ENCODE measurements at regions not wholly inside any gene's neighbourhood (a gene's known extent, or its start where the extent isn't known, plus 50 kb on each side); places are given as distances from the start of the nearest gene placed in this dataset.
A peak's percentile ranks its signal among the peaks of the same experiment; 100 is the strongest.
"Not testable (repeated sequence)": the region's sequence is repeated elsewhere in the genome, so short reads cannot be mapped to it uniquely, and the experiment has no call there.

GRCh38 chr15:95024351-95024750 lies 793.0 kb downstream of the MCTP2 start:
- ATAC-seq (ENCODE audit: low FRiP score): no peak
- DNase-seq: no peak
- no peaks in the 10 kb centered on the region for H3K27me3 ChIP-seq (ENCODE audit: control insufficient read depth in 1 of 2, insufficient read depth in 2 of 2, low read length in 1 of 2)
- H3K4me1 ChIP-seq (ENCODE audit: control insufficient read depth in 1 of 2, insufficient read depth in 2 of 2, low read length in 2 of 2): no peaks in the 10 kb centered on the region
- no peaks in the 10 kb centered on the region for H3K9me3 ChIP-seq (ENCODE audit: control insufficient read depth, low read length)
- H3K36me3 ChIP-seq (ENCODE audit: control insufficient read depth in 1 of 2, insufficient read depth in 2 of 2, low read length in 1 of 2): no peaks in the 10 kb centered on the region
- H3K4me3 ChIP-seq (ENCODE audit: low read length in 2 of 2): no peak overlapping the region
- WGBS, 2 donors: 49 to 52% methylated on average over 2 of the region's 2 CpGs
- H3K27ac ChIP-seq (ENCODE audit: low read depth in 1 of 2, low read length in 2 of 2): no peak overlapping the region
- intact Hi-C loops (cut with DNase I): loop anchor here (10.0 kb wide), 3 partner anchors 230 to 1320 kb away; no protein-coding TSS in a partner anchor

GRCh38 chr15:95025924-95026728 lies 794.8 kb downstream of the MCTP2 start:
- 82 to 86% methylated on average over 5 of the region's 5 CpGs for WGBS, 2 donors
- no peaks in the 10 kb centered on the region for H3K36me3 ChIP-seq (ENCODE audit: control insufficient read depth in 1 of 2, insufficient read depth in 2 of 2, low read length in 1 of 2)
- no peaks in the 10 kb centered on the region for H3K4me1 ChIP-seq (ENCODE audit: control insufficient read depth in 1 of 2, insufficient read depth in 2 of 2, low read length in 2 of 2)
- intact Hi-C loops (cut with DNase I): loop anchor here (10.0 kb wide), 3 partner anchors 229 to 1319 kb away; no protein-coding TSS in a partner anchor
- no peak overlapping the region for H3K27ac ChIP-seq (ENCODE audit: low read depth in 1 of 2, low read length in 2 of 2)
- DNase-seq: peak; percentile 52 to 78
- no peaks in the 10 kb centered on the region for H3K27me3 ChIP-seq (ENCODE audit: control insufficient read depth in 1 of 2, insufficient read depth in 2 of 2, low read length in 1 of 2)
- H3K9me3 ChIP-seq (ENCODE audit: control insufficient read depth, low read length): no peaks in the 10 kb centered on the region
- ATAC-seq (ENCODE audit: low FRiP score): peak; percentile 29
- no peak overlapping the region for H3K4me3 ChIP-seq (ENCODE audit: low read length in 2 of 2)

GRCh38 chr15:95027981-95028380 lies 796.6 kb downstream of the MCTP2 start:
- intact Hi-C loops (cut with DNase I): loop anchor here (10.0 kb wide), 3 partner anchors 227 to 1317 kb away; no protein-coding TSS in a partner anchor
- WGBS, 2 donors: 76 to 81% methylated on average over 3 of the region's 3 CpGs
- Histone ChIP-seq H3K9me3 (ENCODE audit: control insufficient read depth, low read length) (no peaks in the 10 kb centered on the region), H3K36me3 (ENCODE audit: control insufficient read depth in 1 of 2, insufficient read depth in 2 of 2, low read length in 1 of 2) (no peaks in the 10 kb centered on the region), H3K4me3 (ENCODE audit: low read length in 2 of 2) (no peak overlapping the region), H3K4me1 (ENCODE audit: control insufficient read depth in 1 of 2, insufficient read depth in 2 of 2, low read length in 2 of 2) (no peaks in the 10 kb centered on the region), H3K27ac (ENCODE audit: low read depth in 1 of 2, low read length in 2 of 2) (no peak overlapping the region), H3K27me3 (ENCODE audit: control insufficient read depth in 1 of 2, insufficient read depth in 2 of 2, low read length in 1 of 2) (no peaks in the 10 kb centered on the region)
- no peak for ATAC-seq (ENCODE audit: low FRiP score)
- DNase-seq: no peak

- no peaks in the 10 kb centered on the region for H3K27me3 ChIP-seq (ENCODE audit: control insufficient read depth in 1 of 2, insufficient read depth in 2 of 2, low read length in 1 of 2)
- WGBS, 2 donors: 42 to 66% methylated on average over 2 of the region's 2 CpGs
- peak; percentile 29 for ATAC-seq (ENCODE audit: low FRiP score)
- no peak overlapping the region for H3K4me3 ChIP-seq (ENCODE audit: low read length in 2 of 2)
- H3K27ac ChIP-seq (ENCODE audit: low read depth in 1 of 2, low read length in 2 of 2): no peak overlapping the region
- intact Hi-C loops (cut with DNase I): no loop called here
- DNase-seq: no peak
- no peaks in the 10 kb centered on the region for H3K9me3 ChIP-seq (ENCODE audit: control insufficient read depth, low read length)
- no peaks in the 10 kb centered on the region for H3K4me1 ChIP-seq (ENCODE audit: control insufficient read depth in 1 of 2, insufficient read depth in 2 of 2, low read length in 2 of 2)
- no peaks in the 10 kb centered on the region for H3K36me3 ChIP-seq (ENCODE audit: control insufficient read depth in 1 of 2, insufficient read depth in 2 of 2, low read length in 1 of 2)
Measured at GRCh38 chr15:95032156-95032555, 800.8 kb downstream of the MCTP2 start.

- ATAC-seq (ENCODE audit: low FRiP score) (no peak), DNase-seq (no peak)
- H3K36me3 ChIP-seq (ENCODE audit: control insufficient read depth in 1 of 2, insufficient read depth in 2 of 2, low read length in 1 of 2): peaks cover 0 to 2% of the 10 kb centered on the region in 2 donors
- WGBS, 2 donors: 70 to 80% methylated on average over 3 of the region's 3 CpGs
- H3K27ac ChIP-seq (ENCODE audit: low read depth in 1 of 2, low read length in 2 of 2): no peak overlapping the region
- no peaks in the 10 kb centered on the region for H3K4me1 ChIP-seq (ENCODE audit: control insufficient read depth in 1 of 2, insufficient read depth in 2 of 2, low read length in 2 of 2)
- intact Hi-C loops (cut with DNase I): no loop called here
- H3K27me3 ChIP-seq (ENCODE audit: control insufficient read depth in 1 of 2, insufficient read depth in 2 of 2, low read length in 1 of 2): no peaks in the 10 kb centered on the region
- H3K9me3 ChIP-seq (ENCODE audit: control insufficient read depth, low read length): peaks cover 3% of the 10 kb centered on the region
- H3K4me3 ChIP-seq (ENCODE audit: low read length in 2 of 2): no peak overlapping the region
Measured at GRCh38 chr15:95035106-95035505, 803.7 kb downstream of the MCTP2 start.

GRCh38 chr15:95041297-95041696 lies 809.9 kb downstream of the MCTP2 start:
- intact Hi-C loops (cut with DNase I): loop anchor here in 1 of 2 donors (10.0 kb wide), 1 partner anchor 124 kb away; no protein-coding TSS in a partner anchor
- H3K27ac ChIP-seq (ENCODE audit: low read depth in 1 of 2, low read length in 2 of 2): no peak overlapping the region
- peaks cover 3% of the 10 kb centered on the region for H3K9me3 ChIP-seq (ENCODE audit: control insufficient read depth, low read length)
- ATAC-seq (ENCODE audit: low FRiP score): no peak
- H3K4me3 ChIP-seq (ENCODE audit: low read length in 2 of 2): no peak overlapping the region
- no peaks in the 10 kb centered on the region for H3K27me3 ChIP-seq (ENCODE audit: control insufficient read depth in 1 of 2, insufficient read depth in 2 of 2, low read length in 1 of 2)
- WGBS, 2 donors: 95 to 99% methylated on average over 1 of the region's 1 CpG
- DNase-seq: no peak
- H3K36me3 ChIP-seq (ENCODE audit: control insufficient read depth in 1 of 2, insufficient read depth in 2 of 2, low read length in 1 of 2): peaks cover 0 to 2% of the 10 kb centered on the region in 2 donors
- no peaks in the 10 kb centered on the region for H3K4me1 ChIP-seq (ENCODE audit: control insufficient read depth in 1 of 2, insufficient read depth in 2 of 2, low read length in 2 of 2)

- not testable (repeated sequence) for H3K9me3 ChIP-seq (ENCODE audit: control insufficient read depth, low read length); H3K4me3 ChIP-seq (ENCODE audit: low read length in 2 of 2); ATAC-seq (ENCODE audit: low FRiP score); H3K27me3 ChIP-seq (ENCODE audit: control insufficient read depth in 1 of 2, insufficient read depth in 2 of 2, low read length in 1 of 2); DNase-seq; H3K4me1 ChIP-seq (ENCODE audit: control insufficient read depth in 1 of 2, insufficient read depth in 2 of 2, low read length in 2 of 2); H3K27ac ChIP-seq (ENCODE audit: low read depth in 1 of 2, low read length in 2 of 2); H3K36me3 ChIP-seq (ENCODE audit: control insufficient read depth in 1 of 2, insufficient read depth in 2 of 2, low read length in 1 of 2)
- intact Hi-C loops (cut with DNase I): loop anchor here in 1 of 2 donors (10.0 kb wide), 1 partner anchor 121 kb away; no protein-coding TSS in a partner anchor
- WGBS, 2 donors: 88 to 92% methylated on average over 9 of the region's 9 CpGs
Measured at GRCh38 chr15:95043236-95043932, 812.0 kb downstream of the MCTP2 start.

- no peak for ATAC-seq (ENCODE audit: low FRiP score)
- no peak overlapping the region for H3K4me3 ChIP-seq (ENCODE audit: low read length in 2 of 2)
- 58 to 67% methylated on average over 1 of the region's 1 CpG for WGBS, 2 donors
- intact Hi-C loops (cut with DNase I): loop anchor here in 1 of 2 donors (10.0 kb wide), 1 partner anchor 121 kb away; no protein-coding TSS in a partner anchor
- peaks cover 2% of the 10 kb centered on the region for H3K9me3 ChIP-seq (ENCODE audit: control insufficient read depth, low read length)
- DNase-seq: no peak
- H3K36me3 ChIP-seq (ENCODE audit: control insufficient read depth in 1 of 2, insufficient read depth in 2 of 2, low read length in 1 of 2): no peaks in the 10 kb centered on the region
- H3K27ac ChIP-seq (ENCODE audit: low read depth in 1 of 2, low read length in 2 of 2): no peak overlapping the region
- H3K4me1 ChIP-seq (ENCODE audit: control insufficient read depth in 1 of 2, insufficient read depth in 2 of 2, low read length in 2 of 2): no peaks in the 10 kb centered on the region
- no peaks in the 10 kb centered on the region for H3K27me3 ChIP-seq (ENCODE audit: control insufficient read depth in 1 of 2, insufficient read depth in 2 of 2, low read length in 1 of 2)
Measured at GRCh38 chr15:95043933-95044313, 812.6 kb downstream of the MCTP2 start.

All from aorta (tissue), 5 donors.